ENCODE measurements at regions not wholly inside any gene's neighbourhood (a gene's known extent, or its start where the extent isn't known, plus 50 kb on each side); places are given as distances from the start of the nearest gene placed in this dataset.

DNA sequence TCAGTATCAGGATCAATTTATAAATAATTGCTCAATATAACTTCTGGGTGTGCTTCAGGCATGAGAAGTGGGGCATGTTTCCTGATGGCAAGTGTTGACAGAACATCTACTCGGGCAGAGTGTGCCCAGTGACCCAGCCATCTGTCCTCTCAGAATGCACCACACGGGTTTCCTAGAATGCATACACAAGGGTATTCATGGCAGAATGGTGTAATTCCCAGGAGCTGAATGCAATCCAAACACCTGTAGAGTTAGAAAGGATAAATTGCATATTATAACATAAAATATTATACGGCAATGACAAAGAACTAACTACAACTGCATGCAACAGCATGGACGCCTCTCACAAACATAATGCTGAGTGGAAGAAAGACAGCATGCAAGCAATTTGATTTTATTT lies 391.9 kb downstream of the SIPA1L2 start:
- TF ChIP-seq CTCF (IDR thresholded peaks at IDR 0.05; ENCODE audit: low read length) (no peak), EZH2 (optimal IDR thresholded peaks at IDR 0.05; ENCODE audit: low read depth, low read length) (no peak), EZH2phosphoT487 (IDR thresholded peaks at IDR 0.05; ENCODE audit: low read length) (no peak)
